WERI-Rb-1 (cell line): ENCODE measurements at regions not wholly inside any gene's neighbourhood (a gene's known extent, or its start where the extent isn't known, plus 50 kb on each side); places are given as distances from the start of the nearest gene placed in this dataset.

ENCODE experiments used
- DNase-seq: peaks from one replicate; pipeline ENCODE4 v3.0.0-alpha.2; 2020
- H3K27ac ChIP-seq: fragments of 250-450 bp; sonication (Bioruptor Pico); 2 replicates; pipeline ENCODE4 v1.5.1; 2020; ENCODE audit warnings: mild to moderate bottlenecking, moderate library complexity
- H3K27me3 ChIP-seq: fragments of 250-450 bp; sonication (Bioruptor Pico); 2 replicates; pipeline ENCODE4 v1.5.1; 2021; ENCODE audit warnings: mild to moderate bottlenecking, low read depth, moderate library complexity; ENCODE audit not compliant: insufficient read depth, severe bottlenecking
- H3K36me3 ChIP-seq: fragments of 250-450 bp; sonication (Bioruptor Pico); 2 replicates; pipeline ENCODE4 v1.5.1; 2020; ENCODE audit warnings: mild to moderate bottlenecking, moderate library complexity
- H3K4me3 ChIP-seq: 2 replicates; pipeline ENCODE4 v1.5.1; 2011; ENCODE audit warnings: low read depth, mild to moderate bottlenecking, control low read depth, low read length
- H3K9me3 ChIP-seq: fragments of 250-450 bp; sonication (Bioruptor Pico); 2 replicates; pipeline ENCODE4 v1.5.1; 2021; ENCODE audit warnings: mild to moderate bottlenecking, moderate library complexity; ENCODE audit not compliant: severe bottlenecking
- CTCF ChIP-seq: IDR thresholded peaks from 2 replicates; pipeline ENCODE4 v1.5.1; 2011; ENCODE audit warnings: low read depth, mild to moderate bottlenecking, control low read depth, inconsistent platforms, low read length

GRCh38 chr10:78616125-78616695 lies 452.6 kb upstream of the ZMIZ1 start:
- no peaks in the 10 kb centered on the region for H3K27me3 ChIP-seq
- H3K4me3 ChIP-seq, result no peak overlapping the region
- DNase-seq, result no peak
- H3K36me3 ChIP-seq, result no peaks in the 10 kb centered on the region
- H3K9me3 ChIP-seq, result no peaks in the 10 kb centered on the region
- no peak overlapping the region for H3K27ac ChIP-seq
- TF ChIP-seq CTCF, result no peak

- H3K27me3 ChIP-seq, result no peaks in the 10 kb centered on the region
- TF ChIP-seq CTCF, result no peak
Observed at GRCh38 chr10:78617115-78617514, 451.7 kb upstream of the ZMIZ1 start.

GRCh38 chr10:78617631-78618030 lies 451.1 kb upstream of the ZMIZ1 start:
- no peak for DNase-seq
- no peak overlapping the region for H3K27ac ChIP-seq
- H3K9me3 ChIP-seq, result no peaks in the 10 kb centered on the region
- no peak for TF ChIP-seq CTCF
- no peaks in the 10 kb centered on the region for H3K36me3 ChIP-seq
- H3K4me3 ChIP-seq, result no peak overlapping the region
- H3K27me3 ChIP-seq, result no peaks in the 10 kb centered on the region

More at GRCh38 chr10:78617115-78617514, 451.7 kb upstream of the ZMIZ1 start:
- Histone ChIP-seq H3K9me3 (no peaks in the 10 kb centered on the region), H3K36me3 (no peaks in the 10 kb centered on the region), H3K4me3 (no peak overlapping the region), H3K27ac (no peak overlapping the region)
- DNase-seq, result no peak

GRCh38 chr10:78618050-78618449 lies 450.7 kb upstream of the ZMIZ1 start:
- H3K4me3 ChIP-seq, result no peak overlapping the region
- H3K9me3 ChIP-seq, result no peaks in the 10 kb centered on the region
- TF ChIP-seq CTCF, result no peak
- H3K36me3 ChIP-seq, result no peaks in the 10 kb centered on the region
- no peak overlapping the region for H3K27ac ChIP-seq
- DNase-seq, result no peak
- no peaks in the 10 kb centered on the region for H3K27me3 ChIP-seq

- H3K27ac ChIP-seq, result no peak overlapping the region
- H3K36me3 ChIP-seq, result no peaks in the 10 kb centered on the region
- peak; percentile 32 for DNase-seq
- no peak overlapping the region for H3K4me3 ChIP-seq
- TF ChIP-seq CTCF, result no peak
- no peaks in the 10 kb centered on the region for H3K27me3 ChIP-seq
- H3K9me3 ChIP-seq, result no peaks in the 10 kb centered on the region
Observed at GRCh38 chr10:78619115-78619851, 449.5 kb upstream of the ZMIZ1 start.
